ENCODE measurements at regions not wholly inside any gene's neighbourhood (a gene's known extent, or its start where the extent isn't known, plus 50 kb on each side); places are given as distances from the start of the nearest gene placed in this dataset.

DNA sequence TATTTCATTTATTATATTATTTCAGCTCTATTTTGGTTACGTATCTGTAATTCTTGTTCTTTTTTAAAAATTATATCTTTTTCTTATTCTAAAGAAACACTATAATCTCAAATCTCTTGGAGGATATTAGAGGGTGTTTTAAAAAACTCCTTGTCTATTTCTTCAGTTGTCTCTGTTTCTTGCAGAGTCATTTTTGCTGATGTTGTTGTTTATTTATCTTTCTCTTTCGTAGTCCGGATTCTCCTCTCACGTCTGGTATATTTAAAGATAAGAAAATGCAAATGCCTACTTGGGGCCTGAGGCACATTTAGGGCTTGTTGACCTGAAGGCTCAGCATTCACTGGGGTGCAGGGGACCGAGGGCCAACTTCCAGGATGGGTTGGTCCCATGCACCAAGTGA lies 181.2 kb upstream of the CTBP2 start:
- H3K27me3 Mint-ChIP-seq (ENCODE audit: low read depth) = no peaks in the 10 kb centered on the region
- H3K4me3 Mint-ChIP-seq = no peak overlapping the region
- H3K27ac Mint-ChIP-seq = no peak overlapping the region
- no peaks in the 10 kb centered on the region for H3K4me1 Mint-ChIP-seq (ENCODE audit: low read depth)
- DNase-seq (no peak), ATAC-seq (no peak)
- ChIA-PET CTCF (no interaction called here), POLR2A (no interaction called here)
- H3K9me3 Mint-ChIP-seq (ENCODE audit: insufficient read depth) = no peaks in the 10 kb centered on the region
- H3K36me3 Mint-ChIP-seq (ENCODE audit: low read depth) = no peaks in the 10 kb centered on the region

DNA sequence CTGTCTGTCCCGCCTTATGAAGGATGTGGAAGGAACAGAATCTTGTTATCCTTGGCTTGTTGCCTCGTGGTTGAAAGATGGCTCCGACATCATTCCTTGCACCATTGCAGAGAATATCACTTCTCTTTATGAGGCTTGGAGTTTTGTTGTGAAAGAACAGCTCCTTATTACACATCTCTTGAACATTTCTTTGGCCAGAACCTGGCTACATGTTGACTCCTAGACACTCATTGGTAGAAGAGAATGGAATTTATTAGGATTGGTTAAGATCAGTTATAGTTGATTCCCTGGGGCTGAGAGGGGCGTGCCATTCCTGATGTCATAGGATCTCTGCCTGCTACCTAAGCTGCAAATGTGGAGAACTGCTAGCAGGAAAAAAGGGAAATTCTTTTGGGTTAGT lies 180.5 kb upstream of the CTBP2 start:
- ATAC-seq (no peak), DNase-seq (no peak)
- Mint-ChIP-seq H3K36me3 (ENCODE audit: low read depth) (no peaks in the 10 kb centered on the region), H3K4me1 (ENCODE audit: low read depth) (no peaks in the 10 kb centered on the region), H3K27me3 (ENCODE audit: low read depth) (no peaks in the 10 kb centered on the region), H3K4me3 (no peak overlapping the region), H3K27ac (no peak overlapping the region), H3K9me3 (ENCODE audit: insufficient read depth) (no peaks in the 10 kb centered on the region)
- ChIA-PET POLR2A (no interaction called here), CTCF (no interaction called here)

DNA sequence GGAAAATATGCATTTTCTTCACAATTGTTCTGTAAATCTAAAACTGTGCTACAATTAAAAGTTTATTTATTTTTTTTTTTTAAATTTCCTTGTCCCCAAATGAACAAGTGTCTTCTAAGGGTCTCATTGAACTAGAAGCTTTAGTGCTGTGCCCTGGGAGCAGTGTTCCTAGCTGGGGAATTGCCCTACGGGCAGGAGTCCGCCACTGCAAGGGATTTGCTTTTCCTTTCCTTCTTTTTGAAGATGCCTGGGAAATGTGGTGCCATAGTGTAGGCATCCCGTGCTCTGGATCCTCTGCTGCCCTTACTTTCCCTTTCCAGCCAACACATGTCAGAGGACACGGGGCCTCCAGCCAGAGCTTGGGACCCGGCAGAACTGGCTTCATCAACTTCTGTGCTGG lies 177.1 kb upstream of the CTBP2 start:
- no peak for DNase-seq
- POLR2A ChIA-PET = no interaction called here
- H3K27ac Mint-ChIP-seq = no peak overlapping the region
- H3K27me3 Mint-ChIP-seq (ENCODE audit: low read depth) = no peaks in the 10 kb centered on the region
- no peak for ATAC-seq
- H3K9me3 Mint-ChIP-seq (ENCODE audit: insufficient read depth) = no peaks in the 10 kb centered on the region
- CTCF ChIA-PET = no interaction called here
- H3K4me3 Mint-ChIP-seq = no peak overlapping the region
- H3K4me1 Mint-ChIP-seq (ENCODE audit: low read depth) = no peaks in the 10 kb centered on the region
- H3K36me3 Mint-ChIP-seq (ENCODE audit: low read depth) = no peaks in the 10 kb centered on the region

DNA sequence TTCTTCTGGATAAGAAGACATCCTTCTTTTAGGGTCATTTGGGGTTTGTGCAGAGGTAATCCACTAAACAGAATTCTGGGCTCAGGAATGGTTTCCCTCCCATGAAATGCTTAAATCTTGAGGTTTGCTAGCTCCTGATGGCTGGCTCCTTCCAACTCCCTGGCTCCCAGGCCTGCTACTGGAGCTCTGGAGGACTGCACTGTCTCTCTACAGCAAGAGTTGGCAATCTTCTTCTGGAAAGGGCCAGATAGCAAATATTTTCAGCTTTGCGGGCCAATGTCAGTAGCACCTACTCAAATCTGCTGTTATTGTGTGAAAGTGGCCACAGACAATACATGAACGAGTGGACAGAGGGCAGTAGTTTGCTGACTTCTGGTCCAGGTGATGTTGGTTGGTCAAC lies 174.2 kb upstream of the CTBP2 start:
- POLR2A ChIA-PET = no interaction called here
- CTCF ChIA-PET = no interaction called here
- Mint-ChIP-seq H3K4me1 (ENCODE audit: low read depth) (no peaks in the 10 kb centered on the region), H3K27me3 (ENCODE audit: low read depth) (no peaks in the 10 kb centered on the region), H3K27ac (no peak overlapping the region), H3K9me3 (ENCODE audit: insufficient read depth) (no peaks in the 10 kb centered on the region), H3K4me3 (no peak overlapping the region), H3K36me3 (ENCODE audit: low read depth) (no peaks in the 10 kb centered on the region)
- no peak for ATAC-seq
- no peak for DNase-seq

DNA sequence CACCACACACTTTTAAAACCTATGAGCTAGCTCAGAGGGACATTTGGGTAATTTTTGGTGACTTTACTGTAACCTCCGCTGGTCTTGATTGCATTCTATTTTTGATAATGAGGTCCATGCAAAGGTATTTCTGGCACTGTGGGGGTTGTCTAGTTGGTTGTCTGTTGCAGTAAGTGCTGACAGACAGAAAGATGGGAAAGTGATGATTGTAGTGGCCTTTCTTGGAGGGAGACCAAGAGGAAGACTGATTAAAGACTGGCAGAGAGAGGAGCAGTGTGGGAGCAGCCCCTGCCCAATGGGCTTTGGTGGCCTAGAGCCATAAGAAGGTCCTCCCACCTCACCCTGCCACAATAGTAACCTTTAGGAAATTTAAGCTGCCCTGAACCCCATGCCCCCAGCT lies 173.4 kb upstream of the CTBP2 start:
- Mint-ChIP-seq H3K27me3 (ENCODE audit: low read depth) (no peaks in the 10 kb centered on the region), H3K4me3 (no peak overlapping the region), H3K4me1 (ENCODE audit: low read depth) (no peaks in the 10 kb centered on the region), H3K27ac (no peak overlapping the region), H3K36me3 (ENCODE audit: low read depth) (no peaks in the 10 kb centered on the region), H3K9me3 (ENCODE audit: insufficient read depth) (no peaks in the 10 kb centered on the region)
- ChIA-PET CTCF (no interaction called here), POLR2A (no interaction called here)
- ATAC-seq (no peak), DNase-seq (no peak)

DNA sequence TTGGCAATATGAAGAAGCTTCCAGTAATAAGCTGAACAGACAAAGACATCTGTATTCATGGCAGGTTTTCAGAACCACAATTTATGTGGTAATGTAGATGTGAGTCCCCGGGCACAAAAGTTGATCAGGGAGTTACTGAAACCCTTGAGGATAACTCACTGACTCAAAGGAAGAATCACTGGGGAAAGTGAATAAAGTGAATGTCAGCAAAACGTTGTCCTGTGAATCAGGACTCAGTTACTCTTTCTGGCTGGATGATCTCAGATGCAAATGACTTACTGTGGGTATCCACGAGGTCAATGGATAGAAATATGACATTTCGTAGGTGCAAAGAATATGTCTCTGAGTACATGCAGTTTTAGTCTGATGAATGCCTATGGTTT lies 172.8 kb upstream of the CTBP2 start:
- POLR2A ChIA-PET = no interaction called here
- ATAC-seq = no peak

GRCh38 chr10:125332548-125333208 lies 172.3 kb upstream of the CTBP2 start:
- no peaks in the 10 kb centered on the region for H3K36me3 Mint-ChIP-seq (ENCODE audit: low read depth)
- ATAC-seq (no peak), DNase-seq (no peak)
- POLR2A ChIA-PET = no interaction called here
- H3K27me3 Mint-ChIP-seq (ENCODE audit: low read depth) = no peaks in the 10 kb centered on the region
- no peaks in the 10 kb centered on the region for H3K9me3 Mint-ChIP-seq (ENCODE audit: insufficient read depth)
- no peak overlapping the region for H3K4me3 Mint-ChIP-seq
- CTCF ChIA-PET = no interaction called here
- no peak overlapping the region for H3K27ac Mint-ChIP-seq
- no peaks in the 10 kb centered on the region for H3K4me1 Mint-ChIP-seq (ENCODE audit: low read depth)

More for the DNA sequence above, 172.8 kb upstream of the CTBP2 start:
- Mint-ChIP-seq H3K27ac (no peak overlapping the region), H3K36me3 (ENCODE audit: low read depth) (no peaks in the 10 kb centered on the region), H3K9me3 (ENCODE audit: insufficient read depth) (no peaks in the 10 kb centered on the region), H3K27me3 (ENCODE audit: low read depth) (no peaks in the 10 kb centered on the region), H3K4me3 (no peak overlapping the region), H3K4me1 (ENCODE audit: low read depth) (no peaks in the 10 kb centered on the region)
- CTCF ChIA-PET = no interaction called here
- no peak for DNase-seq

DNA sequence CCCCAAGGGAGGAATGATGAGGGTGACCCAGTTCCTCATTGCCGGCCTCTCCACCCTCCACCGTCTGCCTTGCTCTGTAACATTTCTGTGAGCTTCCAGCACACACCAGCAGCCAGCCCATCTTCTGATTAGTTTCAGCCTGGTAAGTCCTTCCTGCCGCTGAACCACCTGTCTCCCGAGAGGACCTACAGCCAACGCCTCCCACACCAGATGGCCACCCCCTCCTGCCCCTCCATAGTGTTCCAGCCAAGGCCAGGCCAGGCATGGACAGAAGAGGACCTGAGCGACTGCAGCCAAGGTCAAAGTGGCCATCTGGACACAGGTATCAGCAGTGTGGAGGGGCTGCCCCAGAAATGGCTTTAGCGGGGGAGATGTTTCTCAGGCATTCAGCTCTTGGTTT lies 170.7 kb upstream of the CTBP2 start:
- no peak for ATAC-seq
- Mint-ChIP-seq H3K4me1 (ENCODE audit: low read depth) (no peaks in the 10 kb centered on the region), H3K36me3 (ENCODE audit: low read depth) (no peaks in the 10 kb centered on the region), H3K27me3 (ENCODE audit: low read depth) (no peaks in the 10 kb centered on the region), H3K4me3 (no peak overlapping the region), H3K9me3 (ENCODE audit: insufficient read depth) (no peaks in the 10 kb centered on the region), H3K27ac (no peak overlapping the region)
- CTCF ChIA-PET = no interaction called here
- no peak for DNase-seq
- POLR2A ChIA-PET = no interaction called here

DNA sequence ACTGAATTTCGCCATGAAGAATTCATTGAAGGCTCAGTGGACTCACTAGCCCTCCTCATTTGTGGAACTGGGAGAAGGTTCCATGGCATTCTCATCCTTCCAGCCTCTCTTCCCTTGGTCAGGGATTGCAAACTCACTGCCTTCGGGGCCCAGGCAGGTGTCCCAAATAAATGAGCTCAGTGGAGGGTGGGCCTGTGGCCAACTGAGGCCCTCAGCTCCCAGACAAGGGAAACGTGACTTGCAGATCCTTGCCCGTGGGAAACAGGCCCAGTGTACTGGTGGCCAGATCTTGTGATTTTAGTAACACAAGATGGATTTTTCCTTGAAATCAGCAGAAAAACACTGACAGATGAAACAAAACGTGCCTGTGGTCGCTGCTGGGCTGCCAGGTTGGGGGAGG lies 168.7 kb upstream of the CTBP2 start:
- H3K9me3 Mint-ChIP-seq (ENCODE audit: insufficient read depth) = no peaks in the 10 kb centered on the region
- ATAC-seq = no peak
- H3K4me3 Mint-ChIP-seq = no peak overlapping the region
- ChIA-PET CTCF (no interaction called here), POLR2A (no interaction called here)
- no peaks in the 10 kb centered on the region for H3K36me3 Mint-ChIP-seq (ENCODE audit: low read depth)
- DNase-seq = no peak
- H3K27me3 Mint-ChIP-seq (ENCODE audit: low read depth) = no peaks in the 10 kb centered on the region
- H3K27ac Mint-ChIP-seq = no peak overlapping the region
- no peaks in the 10 kb centered on the region for H3K4me1 Mint-ChIP-seq (ENCODE audit: low read depth)

GRCh38 chr10:125325326-125325725 lies 165.0 kb upstream of the CTBP2 start:
- no peak overlapping the region for H3K4me3 Mint-ChIP-seq
- H3K27me3 Mint-ChIP-seq (ENCODE audit: low read depth) = no peaks in the 10 kb centered on the region
- CTCF ChIA-PET = no interaction called here
- POLR2A ChIA-PET = no interaction called here
- no peaks in the 10 kb centered on the region for H3K36me3 Mint-ChIP-seq (ENCODE audit: low read depth)
- DNase-seq (no peak), ATAC-seq (no peak)
- no peaks in the 10 kb centered on the region for H3K9me3 Mint-ChIP-seq (ENCODE audit: insufficient read depth)
- no peak overlapping the region for H3K27ac Mint-ChIP-seq
- no peaks in the 10 kb centered on the region for H3K4me1 Mint-ChIP-seq (ENCODE audit: low read depth)

GRCh38 chr10:125316436-125316835 lies 156.1 kb upstream of the CTBP2 start:
- ChIA-PET CTCF (no interaction called here), POLR2A (no interaction called here)
- no peak for DNase-seq
- Mint-ChIP-seq H3K9me3 (ENCODE audit: insufficient read depth) (no peaks in the 10 kb centered on the region), H3K27me3 (ENCODE audit: low read depth) (no peaks in the 10 kb centered on the region), H3K36me3 (ENCODE audit: low read depth) (no peaks in the 10 kb centered on the region), H3K4me1 (ENCODE audit: low read depth) (no peaks in the 10 kb centered on the region), H3K4me3 (no peak overlapping the region), H3K27ac (no peak overlapping the region)
- no peak for ATAC-seq

- no peak overlapping the region for H3K27ac Mint-ChIP-seq
Measured at GRCh38 chr10:125300937-125301336, 140.6 kb upstream of the CTBP2 start.

DNA sequence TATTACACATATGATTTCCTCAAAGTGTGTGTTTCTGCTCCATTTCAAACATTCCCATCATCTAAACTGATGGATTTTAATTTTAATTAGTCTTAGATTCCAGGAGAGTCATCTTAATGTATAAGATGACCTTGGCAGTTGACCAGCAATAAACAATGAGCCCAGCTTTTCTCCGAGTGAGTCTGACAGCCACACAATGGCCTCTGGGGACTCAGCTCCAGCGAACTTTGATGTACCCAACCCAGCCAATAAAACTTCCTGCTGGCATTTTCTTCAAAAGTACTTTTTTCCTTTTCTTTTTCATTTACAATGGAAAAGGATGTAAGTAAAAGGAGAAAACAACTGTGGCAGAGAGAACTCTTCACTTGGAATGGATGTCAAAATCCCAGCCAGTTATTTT lies 139.1 kb upstream of the CTBP2 start:
- H3K27me3 Mint-ChIP-seq (ENCODE audit: low read depth) = no peaks in the 10 kb centered on the region
- DNase-seq = no peak
- H3K4me3 Mint-ChIP-seq = no peak overlapping the region
- H3K27ac Mint-ChIP-seq = no peak overlapping the region
- ChIA-PET CTCF (no interaction called here), POLR2A (no interaction called here)
- no peaks in the 10 kb centered on the region for H3K9me3 Mint-ChIP-seq (ENCODE audit: insufficient read depth)
- H3K36me3 Mint-ChIP-seq (ENCODE audit: low read depth) = no peaks in the 10 kb centered on the region
- no peak for ATAC-seq
- H3K4me1 Mint-ChIP-seq (ENCODE audit: low read depth) = no peaks in the 10 kb centered on the region

More at GRCh38 chr10:125300937-125301336, 140.6 kb upstream of the CTBP2 start:
- CTCF ChIA-PET = no interaction called here
- no peak overlapping the region for H3K4me3 Mint-ChIP-seq
- no peaks in the 10 kb centered on the region for H3K36me3 Mint-ChIP-seq (ENCODE audit: low read depth)
- no peaks in the 10 kb centered on the region for H3K27me3 Mint-ChIP-seq (ENCODE audit: low read depth)
- DNase-seq = no peak
- H3K9me3 Mint-ChIP-seq (ENCODE audit: insufficient read depth) = no peaks in the 10 kb centered on the region
- ATAC-seq = no peak
- H3K4me1 Mint-ChIP-seq (ENCODE audit: low read depth) = no peaks in the 10 kb centered on the region
- POLR2A ChIA-PET = no interaction called here
